GM12878 (cell line): ENCODE measurements at regions not wholly inside any gene's neighbourhood (a gene's known extent, or its start where the extent isn't known, plus 50 kb on each side); places are given as distances from the start of the nearest gene placed in this dataset.

Experiments
- ATAC-seq: fragments of 200-7000 bp; cut with Tn5 transposase; 3 replicates; pipeline ENCODE4 v1.9.1; 2020; ENCODE audit warnings: mild to moderate bottlenecking, moderate library complexity
- BruUV-seq: library from RNA; stranded (reverse); fragments of 400-500 nt; replicated peaks from 2 replicates; lab custom pipeline; 2021; lab: Mats Ljungman, UMichigan
- CTCF ChIA-PET: fragments of 300-600 bp; sonication (Branson Sonifier 250); formaldehyde crosslinking; extraction: SDS; loops from one replicate; lab custom pipeline; 2021; ENCODE audit warnings: inconsistent platforms; lab: Yijun Ruan, JAX
- POLR2A ChIA-PET: fragments of 350-600 bp; formaldehyde crosslinking; extraction: SDS; loops from one replicate; lab custom pipeline; 2021; ENCODE audit warnings: inconsistent platforms; lab: Charles Lee
- RAD21 ChIA-PET: fragments of 300-600 bp; sonication (Branson Sonifier 250); formaldehyde crosslinking; loops from one replicate; lab custom pipeline; 2023; ENCODE audit warnings: antibody characterized with exemption; ENCODE audit not compliant: unreplicated experiment; lab: Charles Lee
- SMC1A ChIA-PET: fragments of 300-600 bp; sonication (Branson Sonifier 250); formaldehyde crosslinking; loops from one replicate; lab custom pipeline; 2023; ENCODE audit not compliant: unreplicated experiment, uncharacterized antibody; lab: Charles Lee
- DNase-seq: peaks from one replicate; pipeline ENCODE4 v3.0.0-alpha.2; 2011; ENCODE audit warnings: low read depth, low spot score
- FAIRE-seq: peaks from 3 replicates; lab custom pipeline; 2011; peaks lifted over from hg19 to GRCh38; lab: Jason Lieb, UNC
- H2AFZ ChIP-seq: 2 replicates; pipeline ENCODE4 v1.6.0; 2011; ENCODE audit warnings: low read depth, low read length, control low read depth; ENCODE audit not compliant: control insufficient read depth
- H3K27ac ChIP-seq: 2 replicates; pipeline ENCODE4 v1.5.1; 2011; ENCODE audit warnings: control low read depth; ENCODE audit not compliant: control insufficient read depth, insufficient read depth
- H3K27me3 ChIP-seq, 2 experiments: replicated peaks in 1 of 2; 2 replicates each; pipeline versions ENCODE4 v1.6.0 to v1.6.1; 2011; ENCODE audit warnings: low read length in 1 of 2; ENCODE audit not compliant: control insufficient read depth in 2 of 2, insufficient read depth in 2 of 2
- H3K36me3 ChIP-seq, 2 experiments: 2 replicates each; pipeline ENCODE4 v1.5.1; 2011; ENCODE audit warnings: low read length in 1 of 2; ENCODE audit not compliant: control insufficient read depth in 2 of 2, insufficient read depth in 2 of 2
- H3K4me1 ChIP-seq: 2 replicates; pipeline ENCODE4 v1.6.1; 2011; ENCODE audit warnings: mild to moderate bottlenecking, low read length, moderate library complexity, mixed read lengths; ENCODE audit not compliant: control insufficient read depth, insufficient read depth
- H3K4me2 ChIP-seq: 2 replicates; pipeline ENCODE4 v1.6.0; 2011; ENCODE audit warnings: control low read depth; ENCODE audit not compliant: control insufficient read depth, insufficient read depth
- H3K4me3 ChIP-seq: fragments of 200-600 bp; sonication (generic); 2 replicates; pipeline ENCODE4 v1.5.1; 2016
- H3K79me2 ChIP-seq: 2 replicates; pipeline ENCODE4 v1.6.0; 2011; ENCODE audit warnings: low read length; ENCODE audit not compliant: control insufficient read depth, insufficient read depth
- H3K9ac ChIP-seq: 2 replicates; pipeline ENCODE4 v1.8.0; 2011; ENCODE audit warnings: low read length, control low read depth, mixed read lengths; ENCODE audit not compliant: control insufficient read depth, insufficient read depth
- H3K9me3 ChIP-seq: replicated peaks from 3 replicates; pipeline ENCODE4 v1.5.1; 2011; ENCODE audit warnings: mild to moderate bottlenecking, low read length; ENCODE audit not compliant: control insufficient read depth, insufficient read depth
- H4K20me1 ChIP-seq: 2 replicates; pipeline ENCODE4 v1.6.0; 2011; ENCODE audit not compliant: control insufficient read depth, insufficient read depth
- BACH1 ChIP-seq: fragments of 450-650 bp; IDR thresholded peaks from 2 replicates; pipeline ENCODE4 v1.6.1; 2017; ENCODE audit warnings: mild to moderate bottlenecking, borderline replicate concordance
- CBFB ChIP-seq: IDR thresholded peaks from 2 replicates; pipeline ENCODE4 v1.6.1; 2016; ENCODE audit warnings: antibody characterized with exemption, low read depth
- CEBPB ChIP-seq, 2 experiments: fragments of 150-350 bp in 1 of 2; IDR thresholded peaks; 2 replicates each; pipeline ENCODE4 v1.6.1; 2012 to 2014; ENCODE audit warnings: low read depth in 2 of 2, low read length in 2 of 2, borderline replicate concordance in 1 of 2, inconsistent platforms in 1 of 2
- CHD1 ChIP-seq: IDR thresholded peaks from 2 replicates; pipeline ENCODE4 v1.6.1; 2012; ENCODE audit warnings: low read depth, low read length, improper control_type of control experiment
- CREB1 ChIP-seq: IDR thresholded peaks from 2 replicates; pipeline ENCODE4 v1.6.1; 2012; ENCODE audit warnings: low read depth, mild to moderate bottlenecking, inconsistent platforms
- EED ChIP-seq: sonication (generic); IDR thresholded peaks from 2 replicates; pipeline ENCODE4 v1.6.1; 2016; ENCODE audit warnings: antibody characterized with exemption, low read depth
- HSF1 ChIP-seq: fragments of 150-350 bp; IDR thresholded peaks from 2 replicates; pipeline ENCODE4 v1.6.1; 2014; ENCODE audit warnings: mild to moderate bottlenecking, low read depth, low read length
- IRF4 ChIP-seq: IDR thresholded peaks from 2 replicates; pipeline ENCODE4 v1.6.1; 2011; ENCODE audit warnings: low read depth, low read length
- IRF5 ChIP-seq: fragments of 450-650 bp; IDR thresholded peaks from 2 replicates; pipeline ENCODE4 v1.6.1; 2017; ENCODE audit warnings: borderline replicate concordance
- NFXL1 ChIP-seq: fragments of 450-650 bp; IDR thresholded peaks from 2 replicates; pipeline ENCODE4 v1.6.1; 2017; ENCODE audit warnings: antibody characterized with exemption, mild to moderate bottlenecking, borderline replicate concordance
- NFYA ChIP-seq: IDR thresholded peaks from 2 replicates; pipeline ENCODE4 v1.6.1; 2011; ENCODE audit warnings: low read depth, mild to moderate bottlenecking, low read length, improper control_type of control experiment, borderline replicate concordance
- PKNOX1 ChIP-seq: fragments of 450-650 bp; IDR thresholded peaks from 2 replicates; pipeline ENCODE4 v1.6.1; 2016; ENCODE audit warnings: mild to moderate bottlenecking
- RELA ChIP-seq: fragments of 450-650 bp; IDR thresholded peaks from 2 replicates; pipeline ENCODE4 v1.8.0; 2014; ENCODE audit warnings: borderline replicate concordance; ENCODE audit not compliant: partially characterized antibody
- SMARCA5 ChIP-seq: fragments of 450-650 bp; IDR thresholded peaks from 2 replicates; pipeline ENCODE4 v1.6.1; 2017; ENCODE audit warnings: mild to moderate bottlenecking
- SRF ChIP-seq, 2 experiments: IDR thresholded peaks; 2 replicates each; pipeline ENCODE4 v1.6.1; 2011; ENCODE audit warnings: low read depth in 2 of 2, low read length in 2 of 2, mild to moderate bottlenecking in 1 of 2, moderate library complexity in 1 of 2
- ZNF207 ChIP-seq: fragments of 450-650 bp; IDR thresholded peaks from 2 replicates; pipeline ENCODE4 v1.6.1; 2014; ENCODE audit warnings: antibody characterized with exemption, mild to moderate bottlenecking, borderline replicate concordance
- WGBS: methylation state at CpG from one replicate; pipeline ENCODE4 v1.1.6; 2016; ENCODE audit warnings: low lambda C conversion rate; ENCODE audit not compliant: insufficient replicate concordance, insufficient coverage; ENCODE audit errors: missing lambda C conversion rate; 5-methylcytosine and 5-hydroxymethylcytosine counted together
- in situ Hi-C: fragments of 300-500 bp; cut with MboI; formaldehyde crosslinking; loops from 9 replicates; pipeline ENCODE4 v1.14.3; 2018; ENCODE audit warnings: mixed read lengths
- intact Hi-C: fragments of 100-400 bp; cut with micrococcal nuclease; formaldehyde crosslinking; loops from one replicate; pipeline ENCODE4 v1.14.2; 2022; ENCODE audit not compliant: unreplicated experiment
- TF ChIP-seq, protein P1 (sequence below): IDR thresholded peaks from 2 replicates; pipeline ENCODE4 v1.6.1; 2012; ENCODE audit warnings: low read length, inconsistent platforms
- TF ChIP-seq, protein P2 (sequence below): IDR thresholded peaks from 2 replicates; pipeline ENCODE4 v1.6.1; 2012; ENCODE audit warnings: low read depth, low read length, improper control_type of control experiment

DNA sequence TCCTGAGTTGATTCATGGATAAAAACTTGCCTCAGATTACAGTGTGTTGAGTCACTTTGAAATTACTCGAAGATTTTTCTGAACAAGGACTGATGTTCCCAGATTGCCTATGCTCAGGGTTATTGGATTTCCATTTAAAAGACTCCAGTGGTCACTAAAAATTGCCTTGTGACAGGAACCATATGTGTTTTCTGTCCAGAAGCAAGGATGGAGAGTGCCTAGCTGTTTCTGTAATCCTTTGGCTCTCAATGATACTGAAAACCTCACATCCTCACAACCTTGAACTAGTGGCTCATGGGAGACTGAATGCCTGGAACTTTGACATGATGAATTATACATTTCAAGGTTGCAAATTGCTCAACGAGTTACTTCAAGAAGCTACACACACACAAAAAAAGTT, 1271.8 kb downstream of the BRINP3 start:
- ATAC-seq: no peak
- no peaks in the 10 kb centered on the region for H3K27me3 ChIP-seq
- FAIRE-seq: no peak
- no peak for TF ChIP-seq ZNF207
- no peak for TF ChIP-seq CREB1
- TF ChIP-seq, protein P1, sequence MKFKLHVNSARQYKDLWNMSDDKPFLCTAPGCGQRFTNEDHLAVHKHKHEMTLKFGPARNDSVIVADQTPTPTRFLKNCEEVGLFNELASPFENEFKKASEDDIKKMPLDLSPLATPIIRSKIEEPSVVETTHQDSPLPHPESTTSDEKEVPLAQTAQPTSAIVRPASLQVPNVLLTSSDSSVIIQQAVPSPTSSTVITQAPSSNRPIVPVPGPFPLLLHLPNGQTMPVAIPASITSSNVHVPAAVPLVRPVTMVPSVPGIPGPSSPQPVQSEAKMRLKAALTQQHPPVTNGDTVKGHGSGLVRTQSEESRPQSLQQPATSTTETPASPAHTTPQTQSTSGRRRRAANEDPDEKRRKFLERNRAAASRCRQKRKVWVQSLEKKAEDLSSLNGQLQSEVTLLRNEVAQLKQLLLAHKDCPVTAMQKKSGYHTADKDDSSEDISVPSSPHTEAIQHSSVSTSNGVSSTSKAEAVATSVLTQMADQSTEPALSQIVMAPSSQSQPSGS: no peak
- TF ChIP-seq BACH1: no peak
- no peak for TF ChIP-seq SRF (IDR thresholded peaks at IDR 0.05; ENCODE audit: low read depth in 2 of 2, low read length in 2 of 2)
- TF ChIP-seq IRF5: no peak
- no peak for TF ChIP-seq CHD1
- no peak for TF ChIP-seq NFXL1
- TF ChIP-seq, protein P2, sequence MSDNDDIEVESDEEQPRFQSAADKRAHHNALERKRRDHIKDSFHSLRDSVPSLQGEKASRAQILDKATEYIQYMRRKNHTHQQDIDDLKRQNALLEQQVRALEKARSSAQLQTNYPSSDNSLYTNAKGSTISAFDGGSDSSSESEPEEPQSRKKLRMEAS: no peak
- no peak for TF ChIP-seq SMARCA5
- TF ChIP-seq NFYA: no peak
- TF ChIP-seq PKNOX1: no peak
- no peak for TF ChIP-seq HSF1
- no peak for TF ChIP-seq CBFB
- TF ChIP-seq IRF4: no peak
- no peak for TF ChIP-seq EED
- TF ChIP-seq CEBPB (IDR thresholded peaks at IDR 0.05; ENCODE audit: borderline replicate concordance in 1 of 2, low read depth in 2 of 2, low read length in 2 of 2): no peak
- TF ChIP-seq RELA: no peak
- TF ChIP-seq, all 136 proteins: peak for 0
- Histone ChIP-seq H3K36me3 (no peaks in the 10 kb centered on the region), H3K4me2 (no peak overlapping the region), H3K79me2 (no peaks in the 10 kb centered on the region), H4K20me1 (no peaks in the 10 kb centered on the region), H3K27ac (no peak overlapping the region), H3K4me3 (no peak overlapping the region), H3K9ac (no peak overlapping the region), H2AFZ (no peak overlapping the region), H3K4me1 (no peaks in the 10 kb centered on the region), H3K9me3 (no peaks in the 10 kb centered on the region)
- 0% methylated on average over 2 of the region's 2 CpGs for WGBS
- POLR2A ChIA-PET: no interaction called here
- in situ Hi-C loops: no loop called here
- SMC1A ChIA-PET: no interaction called here
- CTCF ChIA-PET: no interaction called here
- BruUV-seq: no TSS peak
- intact Hi-C loops: no loop called here
- RAD21 ChIA-PET: no interaction called here
- no peak for DNase-seq
